ENCODE measurements at regions not wholly inside any gene's neighbourhood (a gene's known extent, or its start where the extent isn't known, plus 50 kb on each side); places are given as distances from the start of the nearest gene placed in this dataset.

GRCh38 chr4:60930866-60931265, 269.3 kb upstream of the ADGRL3 start:
- 94 to 95% methylated on average over 3 of the region's 3 CpGs for WGBS, 2 donors
- DNase-seq (no peak), ATAC-seq (ENCODE audit: low FRiP score in 2 of 2) (no peak)
- Histone ChIP-seq H3K4me3 (no peak overlapping the region), H3K36me3 (no peaks in the 10 kb centered on the region), H3K9me3 (no peaks in the 10 kb centered on the region), H3K27ac (no peak overlapping the region), H3K4me1 (no peaks in the 10 kb centered on the region), H3K27me3 (no peaks in the 10 kb centered on the region)
- TF ChIP-seq POLR2AphosphoS5 (IDR thresholded peaks at IDR 0.05) (no peak), POLR2A (IDR thresholded peaks at IDR 0.05) (no peak), EP300 (IDR thresholded peaks at IDR 0.05) (no peak)
- TF ChIP-seq, protein P1, sequence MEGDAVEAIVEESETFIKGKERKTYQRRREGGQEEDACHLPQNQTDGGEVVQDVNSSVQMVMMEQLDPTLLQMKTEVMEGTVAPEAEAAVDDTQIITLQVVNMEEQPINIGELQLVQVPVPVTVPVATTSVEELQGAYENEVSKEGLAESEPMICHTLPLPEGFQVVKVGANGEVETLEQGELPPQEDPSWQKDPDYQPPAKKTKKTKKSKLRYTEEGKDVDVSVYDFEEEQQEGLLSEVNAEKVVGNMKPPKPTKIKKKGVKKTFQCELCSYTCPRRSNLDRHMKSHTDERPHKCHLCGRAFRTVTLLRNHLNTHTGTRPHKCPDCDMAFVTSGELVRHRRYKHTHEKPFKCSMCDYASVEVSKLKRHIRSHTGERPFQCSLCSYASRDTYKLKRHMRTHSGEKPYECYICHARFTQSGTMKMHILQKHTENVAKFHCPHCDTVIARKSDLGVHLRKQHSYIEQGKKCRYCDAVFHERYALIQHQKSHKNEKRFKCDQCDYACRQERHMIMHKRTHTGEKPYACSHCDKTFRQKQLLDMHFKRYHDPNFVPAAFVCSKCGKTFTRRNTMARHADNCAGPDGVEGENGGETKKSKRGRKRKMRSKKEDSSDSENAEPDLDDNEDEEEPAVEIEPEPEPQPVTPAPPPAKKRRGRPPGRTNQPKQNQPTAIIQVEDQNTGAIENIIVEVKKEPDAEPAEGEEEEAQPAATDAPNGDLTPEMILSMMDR (IDR thresholded peaks at IDR 0.05): no peak

DNA sequence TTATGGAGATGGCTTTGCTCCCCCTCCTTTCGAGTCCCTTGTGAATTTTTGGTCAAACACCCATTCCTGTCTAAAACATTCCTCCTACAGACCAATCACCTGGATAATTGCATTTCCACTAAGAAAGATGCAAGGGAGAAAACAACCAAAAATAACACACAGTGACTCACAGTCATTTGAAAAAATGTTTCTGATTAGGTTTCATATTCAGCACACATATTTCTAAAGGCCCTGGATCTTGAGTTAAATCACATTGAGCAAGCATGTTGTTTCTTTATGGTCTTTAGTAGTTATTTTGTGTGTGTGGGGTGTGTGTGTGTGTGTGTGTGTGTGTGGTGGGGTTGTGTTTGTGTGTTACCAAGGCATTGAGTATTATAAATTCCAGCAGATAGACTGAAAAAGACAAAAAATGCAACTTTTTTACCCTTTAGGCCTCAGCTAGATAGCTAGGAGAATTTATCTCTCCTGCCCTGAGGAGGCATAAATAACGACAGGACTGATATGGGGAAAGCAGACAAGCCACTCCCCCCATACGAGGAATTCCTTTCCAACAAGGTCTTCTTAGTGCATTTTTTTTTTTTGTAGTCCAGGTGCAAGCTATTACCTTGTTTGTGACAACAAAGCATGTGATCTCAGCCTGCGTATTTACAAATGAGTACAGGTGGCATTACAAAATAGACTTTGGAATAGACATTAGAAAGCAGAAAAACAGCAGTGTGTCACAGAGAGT, 265.4 kb upstream of the ADGRL3 start:
- H3K4me3 ChIP-seq: no peak overlapping the region
- no peak for TF ChIP-seq POLR2AphosphoS5 (IDR thresholded peaks at IDR 0.05)
- no peak for TF ChIP-seq POLR2A (IDR thresholded peaks at IDR 0.05)
- TF ChIP-seq, protein P1 (IDR thresholded peaks at IDR 0.05): no peak
- TF ChIP-seq EP300 (IDR thresholded peaks at IDR 0.05): no peak
- H3K27me3 ChIP-seq: no peaks in the 10 kb centered on the region
- H3K4me1 ChIP-seq: no peaks in the 10 kb centered on the region
- 66 to 82% methylated on average over 4 of the region's 4 CpGs for WGBS, 2 donors
- DNase-seq (no peak), ATAC-seq (ENCODE audit: low FRiP score in 2 of 2) (no peak)
- no peak overlapping the region for H3K27ac ChIP-seq
- H3K9me3 ChIP-seq: no peaks in the 10 kb centered on the region
- no peaks in the 10 kb centered on the region for H3K36me3 ChIP-seq

DNA sequence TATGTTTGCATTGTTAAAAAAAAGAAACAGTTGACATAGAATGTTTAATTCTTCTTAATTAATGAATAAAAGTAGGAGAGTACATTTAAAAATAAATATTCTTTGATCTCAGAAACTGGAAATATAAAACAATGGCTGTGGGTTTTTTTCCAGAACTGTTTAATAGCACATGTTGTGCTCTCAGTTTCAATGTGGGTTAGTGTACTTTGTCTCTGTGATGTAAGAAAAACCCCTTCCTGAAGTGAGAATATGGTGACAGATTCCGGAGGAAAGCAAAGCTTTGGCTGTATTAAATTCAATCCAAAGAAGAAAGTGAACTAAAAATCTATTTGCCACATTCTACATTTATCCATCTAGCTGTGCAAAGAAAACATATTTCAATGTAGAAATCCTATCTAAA, 261.9 kb upstream of the ADGRL3 start:
- no peaks in the 10 kb centered on the region for H3K9me3 ChIP-seq
- H3K4me3 ChIP-seq: no peak overlapping the region
- H3K27ac ChIP-seq: no peak overlapping the region
- no peaks in the 10 kb centered on the region for H3K27me3 ChIP-seq
- DNase-seq: no peak
- TF ChIP-seq, protein P1 (IDR thresholded peaks at IDR 0.05): no peak
- TF ChIP-seq EP300 (IDR thresholded peaks at IDR 0.05) (no peak), POLR2AphosphoS5 (IDR thresholded peaks at IDR 0.05) (no peak), POLR2A (IDR thresholded peaks at IDR 0.05) (no peak)
- WGBS, 2 donors: 38 to 50% methylated on average over 1 of the region's 1 CpG
- ATAC-seq (ENCODE audit: low FRiP score in 2 of 2): no peak
- no peaks in the 10 kb centered on the region for H3K36me3 ChIP-seq
- no peaks in the 10 kb centered on the region for H3K4me1 ChIP-seq

- ATAC-seq (ENCODE audit: low FRiP score in 2 of 2) (no peak), DNase-seq (no peak)
- Histone ChIP-seq H3K27ac (no peak overlapping the region), H3K36me3 (no peaks in the 10 kb centered on the region), H3K27me3 (no peaks in the 10 kb centered on the region), H3K4me1 (no peaks in the 10 kb centered on the region), H3K9me3 (no peaks in the 10 kb centered on the region), H3K4me3 (no peak overlapping the region)
- TF ChIP-seq POLR2AphosphoS5 (IDR thresholded peaks at IDR 0.05): no peak
- no peak for TF ChIP-seq EP300 (IDR thresholded peaks at IDR 0.05)
- TF ChIP-seq, protein P1 (IDR thresholded peaks at IDR 0.05): no peak
- no peak for TF ChIP-seq POLR2A (IDR thresholded peaks at IDR 0.05)
These were observed 261.5 kb upstream of the ADGRL3 start for GRCh38 chr4:60938621-60939020.

DNA sequence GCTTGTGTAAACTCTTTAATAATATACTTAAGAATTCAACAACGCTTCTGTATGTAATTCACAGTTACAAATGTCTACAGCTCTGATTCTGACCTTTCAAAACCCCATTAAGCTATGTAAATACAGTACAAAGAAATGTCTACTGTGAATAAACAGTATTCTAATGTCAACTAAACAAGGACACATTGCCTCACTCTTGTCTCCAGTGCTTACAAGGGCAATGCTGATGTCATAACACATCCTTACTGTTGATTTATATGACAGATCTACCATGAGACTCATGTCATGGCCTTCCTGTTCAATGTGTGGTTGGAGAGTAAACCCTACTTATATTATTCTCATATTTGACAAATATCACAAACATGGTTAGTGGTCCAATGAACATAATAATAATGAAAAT, 256.1 kb upstream of the ADGRL3 start:
- no peak for TF ChIP-seq EP300 (IDR thresholded peaks at IDR 0.05)
- TF ChIP-seq POLR2A (IDR thresholded peaks at IDR 0.05): no peak
- no peak for TF ChIP-seq POLR2AphosphoS5 (IDR thresholded peaks at IDR 0.05)
- TF ChIP-seq, protein P1 (IDR thresholded peaks at IDR 0.05): no peak
- H3K4me3 ChIP-seq: no peak overlapping the region
- no peaks in the 10 kb centered on the region for H3K36me3 ChIP-seq
- H3K4me1 ChIP-seq: no peaks in the 10 kb centered on the region
- no peak for ATAC-seq (ENCODE audit: low FRiP score in 2 of 2)
- no peak for DNase-seq
- no peaks in the 10 kb centered on the region for H3K27me3 ChIP-seq
- 34 to 40% methylated on average over 1 of the region's 1 CpG for WGBS, 2 donors
- no peak overlapping the region for H3K27ac ChIP-seq
- peaks cover 0 to 6% (median 2%) of the 10 kb centered on the region in 4 donors for H3K9me3 ChIP-seq

All from upper lobe of left lung (tissue), 6 donors.